Prostate gland (tissue), 2 donors: ENCODE measurements at regions not wholly inside any gene's neighbourhood (a gene's known extent, or its start where the extent isn't known, plus 50 kb on each side); places are given as distances from the start of the nearest gene placed in this dataset.

ENCODE experiments used
- POLR2A ChIP-seq: fragments of 450-650 bp; IDR thresholded peaks from one replicate; pipeline ENCODE4 v1.6.1; 2016; ENCODE audit warnings: antibody characterized with exemption, mild to moderate bottlenecking
- TF ChIP-seq, protein P1 (sequence below), 4 experiments: fragments of 200-600 bp in 2 of 4; fragments of 450-650 bp in 2 of 4; sonication (generic) in 2 of 4; IDR thresholded peaks; 1 replicate in 3 of 4; 2 replicates in 1 of 4; pipeline ENCODE4 v1.5.1; 2016 to 2019; ENCODE audit warnings: antibody characterized with exemption in 4 of 4, mild to moderate bottlenecking in 2 of 4, moderate library complexity in 2 of 4

DNA sequence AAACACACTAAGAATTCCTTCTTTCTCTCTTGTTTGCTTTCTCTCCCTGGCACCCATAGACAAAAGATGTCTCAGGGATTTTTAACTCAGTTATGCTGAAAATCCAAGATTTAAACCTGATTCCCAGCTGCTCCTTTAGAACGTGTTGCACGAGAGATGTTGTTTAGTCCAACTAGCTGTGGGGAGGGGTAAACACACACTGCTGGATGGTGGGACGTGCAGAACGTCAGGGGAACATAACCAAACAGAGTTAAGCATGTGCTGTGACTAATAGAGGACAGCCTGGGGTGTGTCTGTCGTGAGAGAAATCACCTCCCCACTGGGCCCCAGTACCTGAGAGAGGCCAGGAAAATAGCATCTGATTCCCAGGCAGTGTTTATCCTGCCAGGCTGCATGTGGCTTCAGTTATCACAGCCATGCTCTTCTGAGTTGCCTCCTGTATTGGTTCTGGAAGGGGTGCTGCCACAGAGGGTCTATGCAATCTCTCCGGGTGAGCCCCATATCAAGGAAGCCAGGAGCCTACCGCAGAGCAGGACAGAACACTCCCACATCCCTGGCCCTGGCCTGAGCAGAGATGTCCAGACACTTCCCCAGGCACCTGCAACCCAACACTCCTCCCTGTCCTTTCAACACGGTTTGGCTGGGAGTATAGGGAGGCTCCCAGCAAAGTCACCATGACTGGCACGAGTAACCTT is 112.7 kb upstream of the EGLN3 start:
- TF ChIP-seq, protein P1, sequence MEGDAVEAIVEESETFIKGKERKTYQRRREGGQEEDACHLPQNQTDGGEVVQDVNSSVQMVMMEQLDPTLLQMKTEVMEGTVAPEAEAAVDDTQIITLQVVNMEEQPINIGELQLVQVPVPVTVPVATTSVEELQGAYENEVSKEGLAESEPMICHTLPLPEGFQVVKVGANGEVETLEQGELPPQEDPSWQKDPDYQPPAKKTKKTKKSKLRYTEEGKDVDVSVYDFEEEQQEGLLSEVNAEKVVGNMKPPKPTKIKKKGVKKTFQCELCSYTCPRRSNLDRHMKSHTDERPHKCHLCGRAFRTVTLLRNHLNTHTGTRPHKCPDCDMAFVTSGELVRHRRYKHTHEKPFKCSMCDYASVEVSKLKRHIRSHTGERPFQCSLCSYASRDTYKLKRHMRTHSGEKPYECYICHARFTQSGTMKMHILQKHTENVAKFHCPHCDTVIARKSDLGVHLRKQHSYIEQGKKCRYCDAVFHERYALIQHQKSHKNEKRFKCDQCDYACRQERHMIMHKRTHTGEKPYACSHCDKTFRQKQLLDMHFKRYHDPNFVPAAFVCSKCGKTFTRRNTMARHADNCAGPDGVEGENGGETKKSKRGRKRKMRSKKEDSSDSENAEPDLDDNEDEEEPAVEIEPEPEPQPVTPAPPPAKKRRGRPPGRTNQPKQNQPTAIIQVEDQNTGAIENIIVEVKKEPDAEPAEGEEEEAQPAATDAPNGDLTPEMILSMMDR (IDR thresholded peaks at IDR 0.05), result no peak
- TF ChIP-seq POLR2A, result no peak
